Memory B cell (primary cell): ENCODE measurements at regions not wholly inside any gene's neighbourhood (a gene's known extent, or its start where the extent isn't known, plus 50 kb on each side); places are given as distances from the start of the nearest gene placed in this dataset.

Experiments used
- ATAC-seq: fragments of 150-1000 bp; cut with Tn5 transposase; 2 replicates; pipeline ENCODE4 v1.10.0; 2021; ENCODE audit warnings: low read depth, mild to moderate bottlenecking, moderate library complexity
- DNase-seq, 2 donors: peaks; one replicate each; pipeline ENCODE4 v3.0.0; 2022; ENCODE audit warnings: low spot score in 2 of 2
- H3K27ac Mint-ChIP-seq: one replicate; pipeline ENCODE4 v1.8.0; 2022; ENCODE audit warnings: mild to moderate bottlenecking, moderate library complexity, mixed read lengths
- H3K27me3 Mint-ChIP-seq: one replicate; pipeline ENCODE4 v1.8.0; 2022; ENCODE audit warnings: mixed read lengths
- H3K36me3 Mint-ChIP-seq: one replicate; pipeline ENCODE4 v1.8.0; 2022; ENCODE audit warnings: mild to moderate bottlenecking, mixed read lengths
- H3K4me1 Mint-ChIP-seq: one replicate; pipeline ENCODE4 v1.8.0; 2022; ENCODE audit warnings: mixed read lengths
- H3K4me3 Mint-ChIP-seq: one replicate; pipeline ENCODE4 v1.8.0; 2022; ENCODE audit warnings: mild to moderate bottlenecking, moderate library complexity, mixed read lengths
- H3K9me3 Mint-ChIP-seq: one replicate; pipeline ENCODE4 v1.8.0; 2022; ENCODE audit warnings: mixed read lengths

GRCh38 chr18:28406533-28406932, 229.6 kb upstream of the CDH2 start:
- Mint-ChIP-seq H3K27me3 (no peaks in the 10 kb centered on the region), H3K9me3 (peaks cover 12% of the 10 kb centered on the region), H3K27ac (no peak overlapping the region), H3K36me3 (no peaks in the 10 kb centered on the region), H3K4me3 (no peak overlapping the region), H3K4me1 (no peaks in the 10 kb centered on the region)
- ATAC-seq: no peak
- no peak for DNase-seq

- H3K27ac Mint-ChIP-seq: no peak overlapping the region
- H3K4me3 Mint-ChIP-seq: no peak overlapping the region
- H3K9me3 Mint-ChIP-seq: peaks cover 8% of the 10 kb centered on the region
- no peaks in the 10 kb centered on the region for H3K27me3 Mint-ChIP-seq
- ATAC-seq (no peak), DNase-seq (no peak)
- no peaks in the 10 kb centered on the region for H3K4me1 Mint-ChIP-seq
- no peaks in the 10 kb centered on the region for H3K36me3 Mint-ChIP-seq
These were observed 227.8 kb upstream of the CDH2 start for GRCh38 chr18:28404694-28405093.

- no peaks in the 10 kb centered on the region for H3K36me3 Mint-ChIP-seq
- H3K4me3 Mint-ChIP-seq: no peak overlapping the region
- no peaks in the 10 kb centered on the region for H3K4me1 Mint-ChIP-seq
- no peaks in the 10 kb centered on the region for H3K27me3 Mint-ChIP-seq
- peaks cover 8% of the 10 kb centered on the region for H3K9me3 Mint-ChIP-seq
- no peak for DNase-seq
- no peak overlapping the region for H3K27ac Mint-ChIP-seq
- ATAC-seq: no peak
These were observed 222.9 kb upstream of the CDH2 start for GRCh38 chr18:28399781-28400362.

- H3K9me3 Mint-ChIP-seq: peaks cover 14% of the 10 kb centered on the region
These were observed 221.5 kb upstream of the CDH2 start for GRCh38 chr18:28398471-28398870.

GRCh38 chr18:28390022-28390421, 213.1 kb upstream of the CDH2 start:
- Mint-ChIP-seq H3K27me3 (no peaks in the 10 kb centered on the region), H3K9me3 (peaks cover 24% of the 10 kb centered on the region), H3K27ac (no peak overlapping the region), H3K4me1 (no peaks in the 10 kb centered on the region), H3K4me3 (no peak overlapping the region), H3K36me3 (no peaks in the 10 kb centered on the region)
- no peak for DNase-seq
- ATAC-seq: no peak

More at GRCh38 chr18:28398471-28398870, 221.5 kb upstream of the CDH2 start:
- Mint-ChIP-seq H3K27ac (no peak overlapping the region), H3K27me3 (no peaks in the 10 kb centered on the region), H3K4me3 (no peak overlapping the region), H3K36me3 (no peaks in the 10 kb centered on the region), H3K4me1 (no peaks in the 10 kb centered on the region)
- ATAC-seq (no peak), DNase-seq (no peak)

GRCh38 chr18:28382215-28382879, 205.4 kb upstream of the CDH2 start:
- Mint-ChIP-seq H3K27me3 (no peaks in the 10 kb centered on the region), H3K4me3 (no peak overlapping the region), H3K36me3 (no peaks in the 10 kb centered on the region), H3K9me3 (peaks cover 9% of the 10 kb centered on the region), H3K4me1 (no peaks in the 10 kb centered on the region), H3K27ac (no peak overlapping the region)
- no peak for DNase-seq
- no peak for ATAC-seq

GRCh38 chr18:28372186-28372585, 195.3 kb upstream of the CDH2 start:
- no peaks in the 10 kb centered on the region for H3K36me3 Mint-ChIP-seq
- no peak overlapping the region for H3K27ac Mint-ChIP-seq
- no peaks in the 10 kb centered on the region for H3K4me1 Mint-ChIP-seq
- DNase-seq (no peak), ATAC-seq (no peak)
- H3K4me3 Mint-ChIP-seq: no peak overlapping the region
- no peaks in the 10 kb centered on the region for H3K27me3 Mint-ChIP-seq
- peaks cover 3% of the 10 kb centered on the region for H3K9me3 Mint-ChIP-seq

- H3K27ac Mint-ChIP-seq: no peak overlapping the region
- no peaks in the 10 kb centered on the region for H3K36me3 Mint-ChIP-seq
These were observed 189.7 kb upstream of the CDH2 start for GRCh38 chr18:28366676-28367075.

GRCh38 chr18:28365411-28365831, 188.5 kb upstream of the CDH2 start:
- Mint-ChIP-seq H3K36me3 (no peaks in the 10 kb centered on the region), H3K4me1 (no peaks in the 10 kb centered on the region), H3K27me3 (no peaks in the 10 kb centered on the region), H3K4me3 (no peak overlapping the region), H3K27ac (no peak overlapping the region), H3K9me3 (peaks cover 2% of the 10 kb centered on the region)
- ATAC-seq: no peak
- DNase-seq: no peak

More at GRCh38 chr18:28366676-28367075, 189.7 kb upstream of the CDH2 start:
- no peaks in the 10 kb centered on the region for H3K27me3 Mint-ChIP-seq
- no peak overlapping the region for H3K4me3 Mint-ChIP-seq
- H3K9me3 Mint-ChIP-seq: peaks cover 2% of the 10 kb centered on the region
- H3K4me1 Mint-ChIP-seq: no peaks in the 10 kb centered on the region
- DNase-seq: no peak
- no peak for ATAC-seq

GRCh38 chr18:28363124-28363523, 186.2 kb upstream of the CDH2 start:
- Mint-ChIP-seq H3K36me3 (no peaks in the 10 kb centered on the region), H3K27ac (no peak overlapping the region), H3K4me1 (no peaks in the 10 kb centered on the region), H3K27me3 (no peaks in the 10 kb centered on the region), H3K9me3 (peaks cover 2% of the 10 kb centered on the region), H3K4me3 (no peak overlapping the region)
- DNase-seq (no peak), ATAC-seq (no peak)

- Mint-ChIP-seq H3K27ac (no peak overlapping the region), H3K4me1 (no peaks in the 10 kb centered on the region), H3K36me3 (no peaks in the 10 kb centered on the region), H3K4me3 (no peak overlapping the region), H3K27me3 (no peaks in the 10 kb centered on the region), H3K9me3 (peaks cover 2% of the 10 kb centered on the region)
- ATAC-seq (no peak), DNase-seq (no peak)
These were observed 182.2 kb upstream of the CDH2 start for GRCh38 chr18:28359176-28359575.

GRCh38 chr18:28357766-28358401, 181.0 kb upstream of the CDH2 start:
- no peak overlapping the region for H3K27ac Mint-ChIP-seq

GRCh38 chr18:28350821-28351220, 173.9 kb upstream of the CDH2 start:
- H3K36me3 Mint-ChIP-seq: no peaks in the 10 kb centered on the region
- no peak overlapping the region for H3K4me3 Mint-ChIP-seq
- DNase-seq (no peak), ATAC-seq (no peak)
- no peaks in the 10 kb centered on the region for H3K9me3 Mint-ChIP-seq
- no peak overlapping the region for H3K27ac Mint-ChIP-seq
- H3K27me3 Mint-ChIP-seq: no peaks in the 10 kb centered on the region
- H3K4me1 Mint-ChIP-seq: no peaks in the 10 kb centered on the region

More at GRCh38 chr18:28357766-28358401, 181.0 kb upstream of the CDH2 start:
- DNase-seq (no peak), ATAC-seq (no peak)
- Mint-ChIP-seq H3K27me3 (no peaks in the 10 kb centered on the region), H3K9me3 (no peaks in the 10 kb centered on the region), H3K4me1 (no peaks in the 10 kb centered on the region), H3K36me3 (no peaks in the 10 kb centered on the region), H3K4me3 (no peak overlapping the region)

GRCh38 chr18:28342231-28342630, 165.3 kb upstream of the CDH2 start:
- H3K4me1 Mint-ChIP-seq: no peaks in the 10 kb centered on the region

More at GRCh38 chr18:28342231-28342630, 165.3 kb upstream of the CDH2 start:
- DNase-seq (no peak), ATAC-seq (no peak)
- Mint-ChIP-seq H3K27ac (no peak overlapping the region), H3K4me3 (no peak overlapping the region), H3K9me3 (peaks cover 5% of the 10 kb centered on the region), H3K27me3 (no peaks in the 10 kb centered on the region), H3K36me3 (no peaks in the 10 kb centered on the region)
